ENCODE measurements at regions not wholly inside any gene's neighbourhood (a gene's known extent, or its start where the extent isn't known, plus 50 kb on each side); places are given as distances from the start of the nearest gene placed in this dataset.

DNA sequence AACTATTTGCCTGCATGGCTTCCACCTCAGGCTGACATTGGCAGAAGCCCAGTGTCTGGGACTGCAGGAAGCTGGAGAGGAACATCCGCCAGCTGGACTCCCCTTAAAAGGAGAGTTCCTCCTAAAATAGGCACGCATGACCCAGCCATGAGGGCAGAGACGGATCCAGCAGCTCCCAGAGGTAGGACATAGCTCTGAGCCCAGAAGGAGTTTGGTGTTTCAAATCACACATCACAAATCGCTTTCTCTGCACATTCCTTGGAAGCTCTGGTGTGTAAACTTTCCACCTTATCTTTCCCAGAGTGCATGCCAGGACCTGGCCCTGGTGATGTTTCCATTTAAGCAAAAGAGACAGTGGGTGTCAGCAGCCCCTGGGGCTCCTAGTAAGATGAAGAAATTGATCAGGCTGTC lies 231.1 kb upstream of the CDH5 start:
- TF ChIP-seq MAFK (conservative IDR thresholded peaks at IDR 0.05 in 1 of 2, IDR thresholded peaks at IDR 0.05 in 1 of 2; ENCODE audit: low read length in 2 of 2) (no peak), NPAS2 (CRISPR knock-in tag; IDR thresholded peaks at IDR 0.05; ENCODE audit: borderline replicate concordance) (no peak), HNRNPL (IDR thresholded peaks at IDR 0.05; ENCODE audit: low read depth, low read length) (no peak), SIN3A (IDR thresholded peaks at IDR 0.05; ENCODE audit: borderline replicate concordance, low read depth, low read length) (no peak), MTF2 (CRISPR knock-in tag; IDR thresholded peaks at IDR 0.05; ENCODE audit: borderline replicate concordance) (no peak), ZNF274 (CRISPR knock-in tag; IDR thresholded peaks at IDR 0.05) (no peak), KLF9 (CRISPR knock-in tag; IDR thresholded peaks at IDR 0.05; ENCODE audit: low read depth) (no peak), SALL2 (CRISPR knock-in tag; IDR thresholded peaks at IDR 0.05) (no peak)
- TF ChIP-seq, protein P1, sequence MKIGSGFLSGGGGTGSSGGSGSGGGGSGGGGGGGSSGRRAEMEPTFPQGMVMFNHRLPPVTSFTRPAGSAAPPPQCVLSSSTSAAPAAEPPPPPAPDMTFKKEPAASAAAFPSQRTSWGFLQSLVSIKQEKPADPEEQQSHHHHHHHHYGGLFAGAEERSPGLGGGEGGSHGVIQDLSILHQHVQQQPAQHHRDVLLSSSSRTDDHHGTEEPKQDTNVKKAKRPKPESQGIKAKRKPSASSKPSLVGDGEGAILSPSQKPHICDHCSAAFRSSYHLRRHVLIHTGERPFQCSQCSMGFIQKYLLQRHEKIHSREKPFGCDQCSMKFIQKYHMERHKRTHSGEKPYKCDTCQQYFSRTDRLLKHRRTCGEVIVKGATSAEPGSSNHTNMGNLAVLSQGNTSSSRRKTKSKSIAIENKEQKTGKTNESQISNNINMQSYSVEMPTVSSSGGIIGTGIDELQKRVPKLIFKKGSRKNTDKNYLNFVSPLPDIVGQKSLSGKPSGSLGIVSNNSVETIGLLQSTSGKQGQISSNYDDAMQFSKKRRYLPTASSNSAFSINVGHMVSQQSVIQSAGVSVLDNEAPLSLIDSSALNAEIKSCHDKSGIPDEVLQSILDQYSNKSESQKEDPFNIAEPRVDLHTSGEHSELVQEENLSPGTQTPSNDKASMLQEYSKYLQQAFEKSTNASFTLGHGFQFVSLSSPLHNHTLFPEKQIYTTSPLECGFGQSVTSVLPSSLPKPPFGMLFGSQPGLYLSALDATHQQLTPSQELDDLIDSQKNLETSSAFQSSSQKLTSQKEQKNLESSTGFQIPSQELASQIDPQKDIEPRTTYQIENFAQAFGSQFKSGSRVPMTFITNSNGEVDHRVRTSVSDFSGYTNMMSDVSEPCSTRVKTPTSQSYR (CRISPR knock-in tag; IDR thresholded peaks at IDR 0.05; ENCODE audit: borderline replicate concordance) = no peak
- TF ChIP-seq, protein P2, sequence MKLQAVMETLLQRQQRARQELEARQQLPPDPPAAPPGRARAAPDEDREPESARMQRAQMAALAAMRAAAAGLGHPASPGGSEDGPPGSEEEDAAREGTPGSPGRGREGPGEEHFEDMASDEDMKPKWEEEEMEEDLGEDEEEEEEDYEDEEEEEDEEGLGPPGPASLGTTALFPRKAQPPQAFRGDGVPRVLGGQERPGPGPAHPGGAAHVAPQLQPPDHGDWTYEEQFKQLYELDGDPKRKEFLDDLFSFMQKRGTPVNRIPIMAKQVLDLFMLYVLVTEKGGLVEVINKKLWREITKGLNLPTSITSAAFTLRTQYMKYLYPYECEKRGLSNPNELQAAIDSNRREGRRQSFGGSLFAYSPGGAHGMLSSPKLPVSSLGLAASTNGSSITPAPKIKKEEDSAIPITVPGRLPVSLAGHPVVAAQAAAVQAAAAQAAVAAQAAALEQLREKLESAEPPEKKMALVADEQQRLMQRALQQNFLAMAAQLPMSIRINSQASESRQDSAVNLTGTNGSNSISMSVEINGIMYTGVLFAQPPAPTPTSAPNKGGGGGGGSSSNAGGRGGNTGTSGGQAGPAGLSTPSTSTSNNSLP (IDR thresholded peaks at IDR 0.05; ENCODE audit: low read depth, low read length) = no peak
- TF ChIP-seq, protein P3, sequence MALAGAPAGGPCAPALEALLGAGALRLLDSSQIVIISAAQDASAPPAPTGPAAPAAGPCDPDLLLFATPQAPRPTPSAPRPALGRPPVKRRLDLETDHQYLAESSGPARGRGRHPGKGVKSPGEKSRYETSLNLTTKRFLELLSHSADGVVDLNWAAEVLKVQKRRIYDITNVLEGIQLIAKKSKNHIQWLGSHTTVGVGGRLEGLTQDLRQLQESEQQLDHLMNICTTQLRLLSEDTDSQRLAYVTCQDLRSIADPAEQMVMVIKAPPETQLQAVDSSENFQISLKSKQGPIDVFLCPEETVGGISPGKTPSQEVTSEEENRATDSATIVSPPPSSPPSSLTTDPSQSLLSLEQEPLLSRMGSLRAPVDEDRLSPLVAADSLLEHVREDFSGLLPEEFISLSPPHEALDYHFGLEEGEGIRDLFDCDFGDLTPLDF (CRISPR knock-in tag; IDR thresholded peaks at IDR 0.05) = no peak
